Thyroid gland (tissue), 4 donors: ENCODE measurements at regions not wholly inside any gene's neighbourhood (a gene's known extent, or its start where the extent isn't known, plus 50 kb on each side); places are given as distances from the start of the nearest gene placed in this dataset.

Experiments used
- POLR2A ChIP-seq, 2 donors: fragments of 450-650 bp; IDR thresholded peaks; one replicate each; pipeline ENCODE4 v1.6.1; 2017; ENCODE audit warnings: antibody characterized with exemption in 2 of 2, mild to moderate bottlenecking in 2 of 2, moderate library complexity in 1 of 2
- TF ChIP-seq, protein P1 (sequence below), 6 experiments: fragments of 200-600 bp in 3 of 6; fragments of 450-650 bp in 3 of 6; sonication (generic) in 3 of 6; IDR thresholded peaks; one replicate each; pipeline ENCODE4 v1.5.1; 2016 to 2019; ENCODE audit warnings: antibody characterized with exemption in 6 of 6, mild to moderate bottlenecking in 2 of 6, inconsistent platforms in 1 of 6, moderate library complexity in 1 of 6

DNA sequence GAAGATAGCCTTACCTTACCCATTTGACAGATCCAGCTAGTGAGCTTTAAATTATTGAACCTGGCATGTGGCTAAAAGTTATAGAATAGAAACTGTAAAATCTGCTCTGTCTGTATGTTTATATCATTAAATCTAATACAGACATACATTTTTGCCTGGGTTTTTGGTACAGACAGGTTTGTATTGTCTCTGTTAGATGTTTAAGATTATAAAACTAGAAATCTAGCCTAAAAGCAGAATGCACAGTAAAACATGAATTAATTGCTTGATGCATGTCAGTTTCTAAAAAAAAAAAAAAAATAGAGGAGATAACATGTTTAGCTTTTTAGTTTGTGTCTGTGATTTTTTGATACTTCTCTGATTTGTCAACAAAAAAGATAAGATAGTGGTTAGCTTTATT, 477.6 kb upstream of the LRRC7 start:
- TF ChIP-seq, protein P1, sequence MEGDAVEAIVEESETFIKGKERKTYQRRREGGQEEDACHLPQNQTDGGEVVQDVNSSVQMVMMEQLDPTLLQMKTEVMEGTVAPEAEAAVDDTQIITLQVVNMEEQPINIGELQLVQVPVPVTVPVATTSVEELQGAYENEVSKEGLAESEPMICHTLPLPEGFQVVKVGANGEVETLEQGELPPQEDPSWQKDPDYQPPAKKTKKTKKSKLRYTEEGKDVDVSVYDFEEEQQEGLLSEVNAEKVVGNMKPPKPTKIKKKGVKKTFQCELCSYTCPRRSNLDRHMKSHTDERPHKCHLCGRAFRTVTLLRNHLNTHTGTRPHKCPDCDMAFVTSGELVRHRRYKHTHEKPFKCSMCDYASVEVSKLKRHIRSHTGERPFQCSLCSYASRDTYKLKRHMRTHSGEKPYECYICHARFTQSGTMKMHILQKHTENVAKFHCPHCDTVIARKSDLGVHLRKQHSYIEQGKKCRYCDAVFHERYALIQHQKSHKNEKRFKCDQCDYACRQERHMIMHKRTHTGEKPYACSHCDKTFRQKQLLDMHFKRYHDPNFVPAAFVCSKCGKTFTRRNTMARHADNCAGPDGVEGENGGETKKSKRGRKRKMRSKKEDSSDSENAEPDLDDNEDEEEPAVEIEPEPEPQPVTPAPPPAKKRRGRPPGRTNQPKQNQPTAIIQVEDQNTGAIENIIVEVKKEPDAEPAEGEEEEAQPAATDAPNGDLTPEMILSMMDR (IDR thresholded peaks at IDR 0.05) = no peak
- TF ChIP-seq POLR2A (IDR thresholded peaks at IDR 0.05) = no peak
